Hepatocyte (in vitro differentiated cells): ENCODE measurements at regions not wholly inside any gene's neighbourhood (a gene's known extent, or its start where the extent isn't known, plus 50 kb on each side); places are given as distances from the start of the nearest gene placed in this dataset.
"Not testable (repeated sequence)": the region's sequence is repeated elsewhere in the genome, so short reads cannot be mapped to it uniquely, and the experiment has no call there.

Experiments used
- DNase-seq: peaks from one replicate; pipeline ENCODE4 v3.0.0-alpha.2; 2016; ENCODE audit warnings: low spot score
- H2AFZ ChIP-seq: fragments of 200-600 bp; sonication (generic); 2 replicates; pipeline ENCODE4 v1.6.0; 2016; ENCODE audit warnings: antibody characterized with exemption, mild to moderate bottlenecking
- H3K27ac ChIP-seq: fragments of 200-600 bp; sonication (generic); 2 replicates; pipeline ENCODE4 v1.5.1; 2016; ENCODE audit warnings: mild to moderate bottlenecking
- H3K27me3 ChIP-seq: fragments of 200-600 bp; sonication (generic); 2 replicates; pipeline ENCODE4 v1.6.1; 2016
- H3K36me3 ChIP-seq: fragments of 200-600 bp; sonication (generic); replicated peaks from 2 replicates; pipeline ENCODE4 v1.5.1; 2016; ENCODE audit warnings: low read depth; ENCODE audit not compliant: insufficient read depth
- H3K4me1 ChIP-seq: fragments of 200-600 bp; sonication (generic); 2 replicates; pipeline ENCODE4 v1.5.1; 2016; ENCODE audit warnings: mild to moderate bottlenecking, moderate library complexity; ENCODE audit not compliant: insufficient read depth
- H3K4me2 ChIP-seq: fragments of 200-600 bp; sonication (generic); 2 replicates; pipeline ENCODE4 v1.6.0; 2016
- H3K4me3 ChIP-seq: fragments of 200-600 bp; sonication (generic); 2 replicates; pipeline ENCODE4 v1.5.1; 2016; ENCODE audit warnings: mild to moderate bottlenecking
- H3K79me2 ChIP-seq: fragments of 200-600 bp; sonication (generic); 2 replicates; pipeline ENCODE4 v1.6.0; 2017; ENCODE audit warnings: mild to moderate bottlenecking
- H3K9me2 ChIP-seq: fragments of 200-600 bp; sonication (generic); replicated peaks from 2 replicates; pipeline ENCODE4 v1.6.0; 2017; ENCODE audit warnings: mild to moderate bottlenecking; ENCODE audit not compliant: insufficient read depth
- H3K9me3 ChIP-seq: fragments of 200-600 bp; sonication (generic); 2 replicates; pipeline ENCODE4 v1.5.1; 2016; ENCODE audit warnings: low read depth, mild to moderate bottlenecking
- H4K20me1 ChIP-seq: fragments of 200-600 bp; sonication (generic); 2 replicates; pipeline ENCODE4 v1.6.0; 2016; ENCODE audit warnings: mild to moderate bottlenecking; ENCODE audit not compliant: insufficient read depth, poor library complexity, severe bottlenecking
- EZH2 ChIP-seq: fragments of 200-600 bp; sonication (generic); IDR thresholded peaks from 2 replicates; pipeline ENCODE4 v1.6.1; 2016; ENCODE audit warnings: antibody characterized with exemption, mild to moderate bottlenecking, borderline replicate concordance
- EZH2phosphoT487 ChIP-seq: fragments of 200-600 bp; sonication (generic); IDR thresholded peaks from one replicate; pipeline ENCODE4 v1.6.1; 2018; ENCODE audit warnings: antibody characterized with exemption, mild to moderate bottlenecking, low read depth, moderate library complexity; ENCODE audit not compliant: unreplicated experiment, severe bottlenecking
- WGBS: methylation state at CpG from one replicate; pipeline ENCODE4 v1.1.6; 2016; ENCODE audit warnings: low lambda C conversion rate; ENCODE audit errors: missing lambda C conversion rate; 5-methylcytosine and 5-hydroxymethylcytosine counted together
- TF ChIP-seq, protein P1 (sequence below): fragments of 200-600 bp; sonication (generic); IDR thresholded peaks from 2 replicates; pipeline ENCODE4 v1.5.1; 2016; ENCODE audit warnings: antibody characterized with exemption, mild to moderate bottlenecking; ENCODE audit not compliant: poor library complexity

DNA sequence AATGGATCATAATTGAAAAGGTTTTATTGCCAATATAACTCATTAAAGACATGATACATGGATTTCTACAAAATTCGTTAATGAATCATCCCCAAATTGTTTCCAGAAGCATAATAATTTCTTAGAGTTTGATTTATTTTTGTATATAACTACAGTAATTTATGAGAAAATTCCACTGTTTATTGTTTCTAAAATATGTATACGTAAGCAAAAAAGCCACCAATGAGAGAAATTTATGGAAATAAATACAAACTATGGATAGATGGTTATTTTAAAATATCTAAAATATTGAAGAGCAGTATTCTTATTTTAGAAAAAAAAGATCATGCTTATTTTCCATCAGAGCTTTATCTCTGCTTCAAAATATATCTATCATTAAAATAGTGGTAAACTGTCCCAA lies 260.0 kb upstream of the ZNF385D start:
- no peak overlapping the region for H3K4me3 ChIP-seq
- no peaks in the 10 kb centered on the region for H3K79me2 ChIP-seq
- 81% methylated on average over 2 of the region's 2 CpGs for WGBS
- no peaks in the 10 kb centered on the region for H3K9me3 ChIP-seq
- no peak overlapping the region for H3K27ac ChIP-seq
- H3K4me2 ChIP-seq = no peak overlapping the region
- H3K9me2 ChIP-seq = no peaks in the 10 kb centered on the region
- no peaks in the 10 kb centered on the region for H4K20me1 ChIP-seq
- no peak for DNase-seq
- H3K4me1 ChIP-seq = no peaks in the 10 kb centered on the region
- no peaks in the 10 kb centered on the region for H3K36me3 ChIP-seq
- TF ChIP-seq, protein P1, sequence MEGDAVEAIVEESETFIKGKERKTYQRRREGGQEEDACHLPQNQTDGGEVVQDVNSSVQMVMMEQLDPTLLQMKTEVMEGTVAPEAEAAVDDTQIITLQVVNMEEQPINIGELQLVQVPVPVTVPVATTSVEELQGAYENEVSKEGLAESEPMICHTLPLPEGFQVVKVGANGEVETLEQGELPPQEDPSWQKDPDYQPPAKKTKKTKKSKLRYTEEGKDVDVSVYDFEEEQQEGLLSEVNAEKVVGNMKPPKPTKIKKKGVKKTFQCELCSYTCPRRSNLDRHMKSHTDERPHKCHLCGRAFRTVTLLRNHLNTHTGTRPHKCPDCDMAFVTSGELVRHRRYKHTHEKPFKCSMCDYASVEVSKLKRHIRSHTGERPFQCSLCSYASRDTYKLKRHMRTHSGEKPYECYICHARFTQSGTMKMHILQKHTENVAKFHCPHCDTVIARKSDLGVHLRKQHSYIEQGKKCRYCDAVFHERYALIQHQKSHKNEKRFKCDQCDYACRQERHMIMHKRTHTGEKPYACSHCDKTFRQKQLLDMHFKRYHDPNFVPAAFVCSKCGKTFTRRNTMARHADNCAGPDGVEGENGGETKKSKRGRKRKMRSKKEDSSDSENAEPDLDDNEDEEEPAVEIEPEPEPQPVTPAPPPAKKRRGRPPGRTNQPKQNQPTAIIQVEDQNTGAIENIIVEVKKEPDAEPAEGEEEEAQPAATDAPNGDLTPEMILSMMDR = no peak
- TF ChIP-seq EZH2phosphoT487 (no peak), EZH2 (no peak)
- H3K27me3 ChIP-seq = no peaks in the 10 kb centered on the region
- no peak overlapping the region for H2AFZ ChIP-seq

DNA sequence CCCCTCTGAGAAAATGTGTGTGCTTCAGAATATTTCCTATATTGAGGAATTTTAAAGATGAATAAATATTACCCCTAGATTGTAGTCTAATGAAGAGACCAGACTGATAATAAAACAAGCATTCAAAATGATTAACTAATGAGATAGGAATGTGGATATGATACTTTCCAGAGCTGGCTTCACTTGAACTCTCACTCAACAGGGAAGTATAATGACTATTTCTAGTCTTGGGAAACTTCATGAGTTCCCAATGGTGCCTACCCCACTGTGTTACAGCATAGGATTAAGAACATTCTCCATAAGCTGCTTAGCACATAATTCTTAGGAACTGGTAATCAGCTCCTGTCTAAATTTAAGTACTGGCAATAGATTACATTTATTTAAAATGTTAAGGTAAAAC lies 261.5 kb upstream of the ZNF385D start:
- Histone ChIP-seq H3K27ac (no peak overlapping the region), H3K36me3 (no peaks in the 10 kb centered on the region), H3K4me1 (no peaks in the 10 kb centered on the region), H3K4me3 (no peak overlapping the region), H3K9me3 (no peaks in the 10 kb centered on the region), H4K20me1 (no peaks in the 10 kb centered on the region), H3K9me2 (no peaks in the 10 kb centered on the region), H2AFZ (no peak overlapping the region), H3K27me3 (no peaks in the 10 kb centered on the region), H3K79me2 (no peaks in the 10 kb centered on the region), H3K4me2 (no peak overlapping the region)
- TF ChIP-seq, protein P1 = no peak
- TF ChIP-seq EZH2 (no peak), EZH2phosphoT487 (no peak)
- DNase-seq = no peak

DNA sequence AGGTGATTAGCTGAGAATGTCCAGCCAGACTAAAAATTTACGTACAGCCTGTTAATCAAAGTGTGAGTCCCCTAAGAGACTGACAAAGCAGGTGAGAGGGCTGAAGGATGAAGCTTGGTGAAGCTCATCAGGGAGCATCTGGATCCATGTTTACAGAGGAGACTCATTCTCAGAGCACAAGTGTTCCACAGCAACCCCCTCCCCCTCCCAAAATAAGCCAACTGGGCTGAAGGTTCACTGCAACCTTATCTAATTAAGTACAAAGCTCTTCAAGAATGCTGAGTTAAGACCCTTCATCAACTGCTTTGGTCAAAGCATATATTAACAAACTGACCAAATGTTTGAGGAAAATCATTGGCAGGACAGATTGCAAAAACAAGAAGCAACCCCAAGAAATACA lies 262.6 kb upstream of the ZNF385D start:
- Histone ChIP-seq H2AFZ (no peak overlapping the region), H3K36me3 (no peaks in the 10 kb centered on the region), H3K27me3 (no peaks in the 10 kb centered on the region), H4K20me1 (no peaks in the 10 kb centered on the region), H3K79me2 (no peaks in the 10 kb centered on the region), H3K4me1 (no peaks in the 10 kb centered on the region), H3K27ac (no peak overlapping the region), H3K4me3 (no peak overlapping the region), H3K9me3 (no peaks in the 10 kb centered on the region), H3K4me2 (no peak overlapping the region), H3K9me2 (no peaks in the 10 kb centered on the region)
- no peak for TF ChIP-seq EZH2phosphoT487
- TF ChIP-seq, protein P1 = no peak
- TF ChIP-seq EZH2 = no peak
- 79% methylated on average over 1 of the region's 1 CpG for WGBS
- DNase-seq = no peak

DNA sequence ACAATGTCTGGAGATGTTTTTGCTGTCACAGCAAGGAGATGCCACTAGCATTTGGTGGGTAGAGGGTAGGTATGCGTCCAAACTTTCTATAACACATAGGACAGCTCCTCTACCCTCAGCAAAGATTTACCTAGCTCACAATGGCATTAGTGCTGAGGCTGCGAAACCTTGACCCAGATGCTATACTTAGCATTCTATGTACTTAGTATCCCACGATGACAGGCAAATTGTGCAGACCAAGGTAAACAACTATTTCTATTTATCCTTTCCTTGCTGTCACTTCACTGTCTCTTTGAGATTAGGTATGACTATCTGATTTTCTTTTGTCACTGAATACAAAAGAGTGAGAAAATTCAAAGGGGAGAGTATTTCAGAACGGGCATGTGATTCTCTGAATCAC lies 265.2 kb upstream of the ZNF385D start:
- Histone ChIP-seq H4K20me1 (no peaks in the 10 kb centered on the region), H3K27me3 (no peaks in the 10 kb centered on the region), H3K79me2 (no peaks in the 10 kb centered on the region), H3K9me2 (no peaks in the 10 kb centered on the region), H2AFZ (no peak overlapping the region), H3K4me2 (no peak overlapping the region), H3K36me3 (no peaks in the 10 kb centered on the region), H3K4me3 (no peak overlapping the region), H3K9me3 (no peaks in the 10 kb centered on the region), H3K27ac (no peak overlapping the region), H3K4me1 (no peaks in the 10 kb centered on the region)
- no peak for DNase-seq
- WGBS = 52% methylated on average over 4 of the region's 4 CpGs
- no peak for TF ChIP-seq EZH2phosphoT487
- TF ChIP-seq, protein P1 = no peak
- TF ChIP-seq EZH2 = no peak

DNA sequence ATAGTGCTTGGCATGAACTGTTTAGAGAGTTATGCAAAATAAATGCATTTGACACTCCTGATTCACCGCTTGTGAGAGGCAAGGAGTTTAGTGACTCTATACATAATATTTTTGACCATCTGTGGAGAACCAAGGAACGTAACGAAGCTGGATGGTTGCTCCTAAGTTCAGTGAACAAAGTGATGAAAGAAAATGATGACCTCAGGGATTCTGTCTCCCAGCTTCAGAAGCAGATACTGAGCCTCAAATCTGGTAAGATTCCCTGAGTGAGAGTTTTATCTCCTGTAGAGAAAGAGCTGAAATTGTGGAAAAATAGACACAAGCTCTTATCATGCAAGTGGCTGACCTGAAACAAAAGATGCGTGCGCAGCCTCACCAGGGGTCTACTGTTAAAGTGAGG lies 273.6 kb upstream of the ZNF385D start:
- H3K27ac ChIP-seq, H3K9me3 ChIP-seq, H3K4me3 ChIP-seq, H3K79me2 ChIP-seq, H3K27me3 ChIP-seq, H3K4me1 ChIP-seq, H3K36me3 ChIP-seq, H2AFZ ChIP-seq, H3K9me2 ChIP-seq, DNase-seq, H3K4me2 ChIP-seq, H4K20me1 ChIP-seq: not testable (repeated sequence)
- WGBS = 95% methylated on average over 5 of the region's 5 CpGs
